Skeletal muscle tissue (tissue), 3 donors: ENCODE measurements at regions not wholly inside any gene's neighbourhood (a gene's known extent, or its start where the extent isn't known, plus 50 kb on each side); places are given as distances from the start of the nearest gene placed in this dataset.

Source experiments
- H3K27ac ChIP-seq: one replicate; pipeline ENCODE4 v1.7.0; 2013; ENCODE audit warnings: mild to moderate bottlenecking, low read depth, low read length, inconsistent platforms
- H3K27me3 ChIP-seq, 3 donors: one replicate each; pipeline ENCODE4 v1.7.0; 2013; ENCODE audit warnings: low read length in 3 of 3; ENCODE audit not compliant: control insufficient read depth in 3 of 3, insufficient read depth in 3 of 3
- H3K36me3 ChIP-seq, 3 donors: one replicate each; pipeline ENCODE4 v1.7.0; 2013; ENCODE audit warnings: low read length in 3 of 3; ENCODE audit not compliant: control insufficient read depth in 3 of 3, insufficient read depth in 3 of 3
- H3K4me1 ChIP-seq, 3 donors: one replicate each; pipeline ENCODE4 v1.7.0; 2013; ENCODE audit warnings: low read length in 3 of 3, mild to moderate bottlenecking in 3 of 3; ENCODE audit not compliant: control insufficient read depth in 3 of 3, insufficient read depth in 3 of 3
- H3K4me3 ChIP-seq, 3 donors: one replicate each; pipeline ENCODE4 v1.7.0; 2013; ENCODE audit warnings: low read length in 3 of 3
- H3K9ac ChIP-seq, 3 donors: one replicate each; pipeline ENCODE4 v1.7.0; 2013; ENCODE audit warnings: low read length in 3 of 3, mild to moderate bottlenecking in 3 of 3, moderate library complexity in 2 of 3, low read depth in 1 of 3
- H3K9me3 ChIP-seq, 3 donors: one replicate each; pipeline ENCODE4 v1.7.0; 2013; ENCODE audit warnings: low read length in 3 of 3; ENCODE audit not compliant: control insufficient read depth in 3 of 3
- donor health status: Osteomylitis.

- Histone ChIP-seq H3K27ac (no peak overlapping the region), H3K9ac (no peak overlapping the region), H3K4me3 (no peak overlapping the region), H3K9me3 (peaks cover 0 to 4% (median 0%) of the 10 kb centered on the region in 3 donors), H3K27me3 (no peaks in the 10 kb centered on the region), H3K4me1 (no peaks in the 10 kb centered on the region), H3K36me3 (no peaks in the 10 kb centered on the region)
These were observed 341.2 kb upstream of the SLC14A2 start for GRCh38 chr18:45274026-45274425.

- no peaks in the 10 kb centered on the region for H3K4me1 ChIP-seq
- H3K27ac ChIP-seq = no peak overlapping the region
- H3K4me3 ChIP-seq = no peak overlapping the region
- no peak overlapping the region for H3K9ac ChIP-seq
- H3K36me3 ChIP-seq = no peaks in the 10 kb centered on the region
- H3K27me3 ChIP-seq = no peaks in the 10 kb centered on the region
- peaks cover 0 to 4% (median 0%) of the 10 kb centered on the region in 3 donors for H3K9me3 ChIP-seq
These were observed 339.7 kb upstream of the SLC14A2 start for GRCh38 chr18:45275367-45276113.

GRCh38 chr18:45276878-45277277, 338.4 kb upstream of the SLC14A2 start:
- H3K36me3 ChIP-seq = no peaks in the 10 kb centered on the region
- peaks cover 0 to 2% (median 0%) of the 10 kb centered on the region in 3 donors for H3K9me3 ChIP-seq
- H3K27ac ChIP-seq = no peak overlapping the region
- no peaks in the 10 kb centered on the region for H3K4me1 ChIP-seq
- H3K9ac ChIP-seq = no peak overlapping the region
- H3K27me3 ChIP-seq = no peaks in the 10 kb centered on the region
- H3K4me3 ChIP-seq = no peak overlapping the region

GRCh38 chr18:45277908-45278307, 337.4 kb upstream of the SLC14A2 start:
- Histone ChIP-seq H3K9ac (no peak overlapping the region), H3K4me1 (no peaks in the 10 kb centered on the region), H3K27me3 (no peaks in the 10 kb centered on the region), H3K27ac (no peak overlapping the region), H3K9me3 (no peaks in the 10 kb centered on the region), H3K36me3 (no peaks in the 10 kb centered on the region), H3K4me3 (no peak overlapping the region)

GRCh38 chr18:45280481-45281276, 334.6 kb upstream of the SLC14A2 start:
- H3K27me3 ChIP-seq = no peaks in the 10 kb centered on the region
- no peak overlapping the region for H3K4me3 ChIP-seq
- no peaks in the 10 kb centered on the region for H3K9me3 ChIP-seq
- H3K27ac ChIP-seq = no peak overlapping the region
- H3K36me3 ChIP-seq = no peaks in the 10 kb centered on the region
- H3K9ac ChIP-seq = no peak overlapping the region
- no peaks in the 10 kb centered on the region for H3K4me1 ChIP-seq

- H3K4me3 ChIP-seq = no peak overlapping the region
- no peaks in the 10 kb centered on the region for H3K4me1 ChIP-seq
- no peak overlapping the region for H3K27ac ChIP-seq
- H3K9me3 ChIP-seq = no peaks in the 10 kb centered on the region
- H3K9ac ChIP-seq = no peak overlapping the region
- H3K27me3 ChIP-seq = no peaks in the 10 kb centered on the region
- H3K36me3 ChIP-seq = no peaks in the 10 kb centered on the region
These were observed 333.0 kb upstream of the SLC14A2 start for GRCh38 chr18:45282101-45282812.

- H3K4me1 ChIP-seq = no peaks in the 10 kb centered on the region
- no peaks in the 10 kb centered on the region for H3K9me3 ChIP-seq
- no peaks in the 10 kb centered on the region for H3K27me3 ChIP-seq
- no peak overlapping the region for H3K9ac ChIP-seq
- H3K36me3 ChIP-seq = no peaks in the 10 kb centered on the region
- no peak overlapping the region for H3K4me3 ChIP-seq
- no peak overlapping the region for H3K27ac ChIP-seq
These were observed 331.1 kb upstream of the SLC14A2 start for GRCh38 chr18:45284174-45284573.

- H3K27ac ChIP-seq = no peak overlapping the region
- no peak overlapping the region for H3K4me3 ChIP-seq
- no peaks in the 10 kb centered on the region for H3K9me3 ChIP-seq
- no peaks in the 10 kb centered on the region for H3K4me1 ChIP-seq
- H3K36me3 ChIP-seq = no peaks in the 10 kb centered on the region
- H3K27me3 ChIP-seq = no peaks in the 10 kb centered on the region
- H3K9ac ChIP-seq = no peak overlapping the region
These were observed 330.4 kb upstream of the SLC14A2 start for GRCh38 chr18:45284851-45285250.

- Histone ChIP-seq H3K27ac (no peak overlapping the region), H3K4me3 (no peak overlapping the region)
These were observed 330.0 kb upstream of the SLC14A2 start for GRCh38 chr18:45285251-45285650.

GRCh38 chr18:45286431-45286830, 328.8 kb upstream of the SLC14A2 start:
- no peak overlapping the region for H3K27ac ChIP-seq
- H3K9ac ChIP-seq = no peak overlapping the region
- no peak overlapping the region for H3K4me3 ChIP-seq
- H3K27me3 ChIP-seq = no peaks in the 10 kb centered on the region
- no peaks in the 10 kb centered on the region for H3K9me3 ChIP-seq
- H3K36me3 ChIP-seq = no peaks in the 10 kb centered on the region
- peaks cover 0 to 2% (median 0%) of the 10 kb centered on the region in 3 donors for H3K4me1 ChIP-seq

More at GRCh38 chr18:45285251-45285650, 330.0 kb upstream of the SLC14A2 start:
- H3K27me3 ChIP-seq = no peaks in the 10 kb centered on the region
- no peak overlapping the region for H3K9ac ChIP-seq
- no peaks in the 10 kb centered on the region for H3K36me3 ChIP-seq
- H3K4me1 ChIP-seq = no peaks in the 10 kb centered on the region
- H3K9me3 ChIP-seq = no peaks in the 10 kb centered on the region
